H1 (cell line): ENCODE measurements at regions not wholly inside any gene's neighbourhood (a gene's known extent, or its start where the extent isn't known, plus 50 kb on each side); places are given as distances from the start of the nearest gene placed in this dataset.

Experiments
- ASH2L ChIP-seq: fragments of 200-600, 300-600 bp; sonication (generic); IDR thresholded peaks from one replicate; pipeline ENCODE4 v1.7.1; 2017; ENCODE audit warnings: low read length
- CEBPB ChIP-seq: IDR thresholded peaks from 2 replicates; pipeline ENCODE4 v1.6.1; 2012; ENCODE audit warnings: low read depth, low read length
- CTCF ChIP-seq, 3 experiments: IDR thresholded peaks; 1 replicate in 2 of 3; 2 replicates in 1 of 3; pipeline versions ENCODE4 v1.5.1 to v1.6.1; 2011; ENCODE audit warnings: low read length in 3 of 3, mild to moderate bottlenecking in 3 of 3, inconsistent platforms in 2 of 3, low read depth in 1 of 3, moderate library complexity in 1 of 3; ENCODE audit not compliant: insufficient read depth in 1 of 3; ENCODE audit errors: control extremely low read depth in 1 of 3
- EGR1 ChIP-seq: IDR thresholded peaks from 2 replicates; pipeline ENCODE4 v1.6.1; 2011; ENCODE audit warnings: low read depth, low read length, borderline replicate concordance
- FOSL1 ChIP-seq: IDR thresholded peaks from 2 replicates; pipeline ENCODE4 v1.6.1; 2011; ENCODE audit warnings: mild to moderate bottlenecking, low read depth, low read length, moderate library complexity; ENCODE audit not compliant: insufficient read depth
- PHF8 ChIP-seq: fragments of 200-600 bp; sonication (generic); conservative IDR thresholded peaks from 2 replicates; pipeline ENCODE4 v1.7.1; 2012; ENCODE audit warnings: low read depth, mild to moderate bottlenecking, inconsistent platforms, low read length, moderate library complexity
- POLR2A ChIP-seq, 2 experiments: IDR thresholded peaks; 1 replicate in 1 of 2; 2 replicates in 1 of 2; pipeline ENCODE4 v1.6.1; 2011; ENCODE audit warnings: low read depth in 2 of 2, low read length in 2 of 2, mild to moderate bottlenecking in 2 of 2; ENCODE audit errors: control extremely low read depth in 1 of 2
- POLR2AphosphoS5 ChIP-seq: IDR thresholded peaks from 2 replicates; pipeline ENCODE4 v1.6.1; 2011; ENCODE audit warnings: low read depth, low read length
- TAF1 ChIP-seq: IDR thresholded peaks from 2 replicates; pipeline ENCODE4 v1.6.1; 2011; ENCODE audit warnings: mild to moderate bottlenecking, low read depth, low read length
- TCF12 ChIP-seq: IDR thresholded peaks from 2 replicates; pipeline ENCODE4 v1.6.1; 2011; ENCODE audit warnings: low read depth, mild to moderate bottlenecking, low read length
- YY1 ChIP-seq: IDR thresholded peaks from 2 replicates; pipeline ENCODE4 v1.6.1; 2011; ENCODE audit warnings: low read depth, mild to moderate bottlenecking, low read length
- TF ChIP-seq, protein P1 (sequence below): IDR thresholded peaks from 2 replicates; pipeline ENCODE4 v1.6.1; 2011; ENCODE audit warnings: low read length, improper control_type of control experiment
- TF ChIP-seq, protein P2 (sequence below): IDR thresholded peaks from 2 replicates; pipeline ENCODE4 v1.6.1; 2011; ENCODE audit warnings: low read depth, mild to moderate bottlenecking, low read length; ENCODE audit not compliant: insufficient read depth

DNA sequence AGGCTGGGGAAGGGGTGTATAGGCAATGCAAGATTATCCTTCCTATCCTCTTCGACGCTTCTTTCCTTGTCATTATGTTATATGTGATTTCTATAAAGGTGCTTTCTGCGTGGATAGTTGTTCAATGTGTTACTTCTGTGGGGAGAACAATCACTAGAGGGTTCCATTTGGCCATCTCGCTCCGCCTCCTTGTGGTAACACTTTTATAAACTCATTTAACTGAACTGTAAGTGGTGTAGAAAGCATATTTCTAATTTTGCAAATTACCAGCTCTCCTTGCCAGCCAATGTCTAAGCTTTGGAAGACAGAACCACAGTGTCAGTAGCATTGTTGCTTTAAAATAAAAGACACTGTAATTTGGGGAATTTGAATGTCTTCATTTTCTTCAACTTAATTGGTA lies 1093.7 kb upstream of the MIR17HG start:
- no peak for TF ChIP-seq EGR1
- TF ChIP-seq, protein P1, sequence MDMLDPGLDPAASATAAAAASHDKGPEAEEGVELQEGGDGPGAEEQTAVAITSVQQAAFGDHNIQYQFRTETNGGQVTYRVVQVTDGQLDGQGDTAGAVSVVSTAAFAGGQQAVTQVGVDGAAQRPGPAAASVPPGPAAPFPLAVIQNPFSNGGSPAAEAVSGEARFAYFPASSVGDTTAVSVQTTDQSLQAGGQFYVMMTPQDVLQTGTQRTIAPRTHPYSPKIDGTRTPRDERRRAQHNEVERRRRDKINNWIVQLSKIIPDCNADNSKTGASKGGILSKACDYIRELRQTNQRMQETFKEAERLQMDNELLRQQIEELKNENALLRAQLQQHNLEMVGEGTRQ: no peak
- TF ChIP-seq, protein P2, sequence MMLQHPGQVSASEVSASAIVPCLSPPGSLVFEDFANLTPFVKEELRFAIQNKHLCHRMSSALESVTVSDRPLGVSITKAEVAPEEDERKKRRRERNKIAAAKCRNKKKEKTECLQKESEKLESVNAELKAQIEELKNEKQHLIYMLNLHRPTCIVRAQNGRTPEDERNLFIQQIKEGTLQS: no peak
- peak in 1 of 3 experiments; percentile 9; a peak in 1 of 4 replicates for TF ChIP-seq CTCF (IDR thresholded peaks at IDR 0.05; ENCODE audit: control extremely low read depth in 1 of 3, insufficient read depth in 1 of 3, low read depth in 1 of 3, low read length in 3 of 3)
- TF ChIP-seq YY1: no peak
- no peak for TF ChIP-seq TAF1
- TF ChIP-seq FOSL1: no peak
- TF ChIP-seq POLR2AphosphoS5: no peak
- TF ChIP-seq POLR2A (IDR thresholded peaks at IDR 0.05; ENCODE audit: control extremely low read depth in 1 of 2, low read depth in 2 of 2, low read length in 2 of 2): no peak
- no peak for TF ChIP-seq PHF8
- no peak for TF ChIP-seq CEBPB
- no peak for TF ChIP-seq ASH2L
- TF ChIP-seq TCF12: no peak
